GM18517 (cell line): ENCODE measurements at regions not wholly inside any gene's neighbourhood (a gene's known extent, or its start where the extent isn't known, plus 50 kb on each side); places are given as distances from the start of the nearest gene placed in this dataset.

Experiments used
- ATAC-seq: cut with Tn5 transposase; IDR thresholded peaks from one replicate; pipeline ENCODE4 v1.9.1; 2021; ENCODE audit warnings: mild to moderate bottlenecking, moderate library complexity; ENCODE audit not compliant: unreplicated experiment

GRCh38 chr7:21084286-21084685 is 297.6 kb upstream of the SP8 start:
- no peak for ATAC-seq

GRCh38 chr7:21086688-21087087 is 300.0 kb upstream of the SP8 start:
- ATAC-seq, result no peak

GRCh38 chr7:21089653-21090052 is 303.0 kb upstream of the SP8 start:
- no peak for ATAC-seq

GRCh38 chr7:21092766-21093702 is 306.3 kb upstream of the SP8 start:
- ATAC-seq, result no peak

GRCh38 chr7:21094589-21094988 is 307.9 kb upstream of the SP8 start:
- no peak for ATAC-seq

GRCh38 chr7:21099432-21099831 is 312.7 kb upstream of the SP8 start:
- no peak for ATAC-seq

- ATAC-seq, result no peak
Measured at GRCh38 chr7:21099955-21100354, 313.3 kb upstream of the SP8 start.

GRCh38 chr7:21101541-21101940 is 314.9 kb upstream of the SP8 start:
- ATAC-seq, result no peak

GRCh38 chr7:21103426-21104123 is 316.9 kb upstream of the SP8 start:
- no peak for ATAC-seq

- no peak for ATAC-seq
Measured at GRCh38 chr7:21104124-21104500, 317.4 kb upstream of the SP8 start.

GRCh38 chr7:21106296-21106732 is 319.6 kb upstream of the SP8 start:
- ATAC-seq, result no peak

GRCh38 chr7:21107101-21107500 is 320.4 kb upstream of the SP8 start:
- ATAC-seq, result no peak

GRCh38 chr7:21108182-21108581 is 319.7 kb upstream of the SP4 start:
- no peak for ATAC-seq

- no peak for ATAC-seq
Measured at GRCh38 chr7:21113609-21114415, 314.1 kb upstream of the SP4 start.

- no peak for ATAC-seq
Measured at GRCh38 chr7:21123586-21123985, 304.3 kb upstream of the SP4 start.

GRCh38 chr7:21125297-21125696 is 302.6 kb upstream of the SP4 start:
- no peak for ATAC-seq

GRCh38 chr7:21128062-21128817 is 299.6 kb upstream of the SP4 start:
- ATAC-seq, result no peak

- ATAC-seq, result no peak
Measured at GRCh38 chr7:21131897-21132296, 296.0 kb upstream of the SP4 start.

GRCh38 chr7:21134631-21135030 is 293.3 kb upstream of the SP4 start:
- no peak for ATAC-seq

GRCh38 chr7:21135437-21135836 is 292.4 kb upstream of the SP4 start:
- ATAC-seq, result no peak

- ATAC-seq, result no peak
Measured at GRCh38 chr7:21137640-21138039, 290.2 kb upstream of the SP4 start.
